ENCODE measurements at regions not wholly inside any gene's neighbourhood (a gene's known extent, or its start where the extent isn't known, plus 50 kb on each side); places are given as distances from the start of the nearest gene placed in this dataset.

DNA sequence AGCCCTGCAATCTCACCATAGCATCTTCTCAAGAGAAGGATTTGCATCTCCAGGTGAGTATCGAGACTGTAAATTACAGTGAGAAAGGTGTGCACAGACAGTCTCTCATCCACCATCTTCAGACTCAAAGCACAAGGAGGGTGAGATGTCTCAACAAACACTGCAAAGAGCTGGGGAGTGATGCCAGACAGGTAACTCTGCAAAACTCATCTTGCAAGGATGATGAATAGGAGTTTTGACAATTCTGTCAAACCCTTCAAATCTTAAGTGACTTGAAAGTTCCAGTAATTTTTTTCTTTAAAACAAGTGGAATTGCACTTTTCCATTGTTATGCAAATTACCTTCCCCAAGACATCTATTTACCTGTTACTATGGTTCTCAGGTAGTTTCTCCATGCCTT lies 277.2 kb upstream of the VCX3A start:
- H3K4me2 ChIP-seq (ENCODE audit: control insufficient read depth, extremely low read depth, insufficient read depth, low read depth, low read length), result no peak overlapping the region
- no peak overlapping the region for H3K9ac ChIP-seq (ENCODE audit: control insufficient read depth, extremely low read depth, insufficient read depth, low read length)
- DNase-seq (ENCODE audit: low read depth, low spot score) (no peak), FAIRE-seq (no peak)
- dilution Hi-C loops (cut with MboI; ENCODE audit: extremely low pct_ligation_motif_present, low sequenced_read_pairs), result no loop called here
- H3K27ac ChIP-seq (ENCODE audit: control insufficient read depth, insufficient read depth, low read length), result no peak overlapping the region
- no peaks in the 10 kb centered on the region for H4K20me1 ChIP-seq (ENCODE audit: control insufficient read depth, extremely low read depth, insufficient read depth, low read length)
- no peaks in the 10 kb centered on the region for H3K4me1 ChIP-seq (ENCODE audit: control insufficient read depth, extremely low read depth, insufficient read depth, low read length)
- H3K9me3 ChIP-seq (ENCODE audit: control insufficient read depth, low read depth, low read length), result no peaks in the 10 kb centered on the region
- no peaks in the 10 kb centered on the region for H3K79me2 ChIP-seq (ENCODE audit: control insufficient read depth, insufficient read depth, low read length)
- no peaks in the 10 kb centered on the region for H3K27me3 ChIP-seq (ENCODE audit: control insufficient read depth, extremely low read depth, insufficient read depth, low read length)
- H3K9me1 ChIP-seq (ENCODE audit: control insufficient read depth, extremely low read depth, insufficient read depth, low read length), result no peaks in the 10 kb centered on the region
- TF ChIP-seq, protein P1, sequence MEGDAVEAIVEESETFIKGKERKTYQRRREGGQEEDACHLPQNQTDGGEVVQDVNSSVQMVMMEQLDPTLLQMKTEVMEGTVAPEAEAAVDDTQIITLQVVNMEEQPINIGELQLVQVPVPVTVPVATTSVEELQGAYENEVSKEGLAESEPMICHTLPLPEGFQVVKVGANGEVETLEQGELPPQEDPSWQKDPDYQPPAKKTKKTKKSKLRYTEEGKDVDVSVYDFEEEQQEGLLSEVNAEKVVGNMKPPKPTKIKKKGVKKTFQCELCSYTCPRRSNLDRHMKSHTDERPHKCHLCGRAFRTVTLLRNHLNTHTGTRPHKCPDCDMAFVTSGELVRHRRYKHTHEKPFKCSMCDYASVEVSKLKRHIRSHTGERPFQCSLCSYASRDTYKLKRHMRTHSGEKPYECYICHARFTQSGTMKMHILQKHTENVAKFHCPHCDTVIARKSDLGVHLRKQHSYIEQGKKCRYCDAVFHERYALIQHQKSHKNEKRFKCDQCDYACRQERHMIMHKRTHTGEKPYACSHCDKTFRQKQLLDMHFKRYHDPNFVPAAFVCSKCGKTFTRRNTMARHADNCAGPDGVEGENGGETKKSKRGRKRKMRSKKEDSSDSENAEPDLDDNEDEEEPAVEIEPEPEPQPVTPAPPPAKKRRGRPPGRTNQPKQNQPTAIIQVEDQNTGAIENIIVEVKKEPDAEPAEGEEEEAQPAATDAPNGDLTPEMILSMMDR (optimal IDR thresholded peaks at IDR 0.05 in 1 of 3, IDR thresholded peaks at IDR 0.05 in 1 of 3, conservative IDR thresholded peaks at IDR 0.05 in 1 of 3; ENCODE audit: extremely low read depth in 1 of 3, insufficient read depth in 2 of 3, low read length in 3 of 3), result no peak
- no peak for TF ChIP-seq EZH2 (IDR thresholded peaks at IDR 0.05; ENCODE audit: low read length)
- H2AFZ ChIP-seq (ENCODE audit: control insufficient read depth, low read length), result no peak overlapping the region
- H3K36me3 ChIP-seq (ENCODE audit: control insufficient read depth in 2 of 2, extremely low read depth in 1 of 2, insufficient read depth in 2 of 2, low read length in 2 of 2), result no peaks in the 10 kb centered on the region
- no peak overlapping the region for H3K4me3 ChIP-seq (ENCODE audit: control insufficient read depth in 2 of 3, extremely low read depth in 1 of 3, insufficient read depth in 2 of 3, low read depth in 1 of 3, low read length in 3 of 3)

DNA sequence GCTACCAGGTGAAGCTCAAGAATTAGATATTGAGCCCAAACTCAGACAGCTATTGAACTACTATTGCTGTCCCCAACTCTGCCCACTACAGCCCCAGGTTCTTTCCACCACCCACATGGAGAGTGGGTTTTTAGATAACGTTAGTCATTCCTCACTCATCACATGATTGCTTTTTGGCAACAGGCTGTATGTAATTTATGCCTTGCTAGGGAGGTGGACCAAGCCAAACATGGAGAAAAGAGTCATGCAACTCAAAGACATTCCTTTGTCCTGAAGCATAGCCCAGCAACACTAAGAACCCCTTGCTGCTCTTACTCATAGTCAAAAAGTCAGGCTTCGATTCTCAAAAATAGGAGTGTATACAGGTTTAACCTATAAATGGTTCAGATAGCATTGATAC lies 275.9 kb upstream of the VCX3A start:
- FAIRE-seq, result no peak

More for the DNA sequence above, 275.9 kb upstream of the VCX3A start:
- no peaks in the 10 kb centered on the region for H3K36me3 ChIP-seq (ENCODE audit: control insufficient read depth in 2 of 2, extremely low read depth in 1 of 2, insufficient read depth in 2 of 2, low read length in 2 of 2)
- H3K9me3 ChIP-seq (ENCODE audit: control insufficient read depth, low read depth, low read length), result no peaks in the 10 kb centered on the region
- no peak overlapping the region for H2AFZ ChIP-seq (ENCODE audit: control insufficient read depth, low read length)
- no peak overlapping the region for H3K4me3 ChIP-seq (ENCODE audit: control insufficient read depth in 2 of 3, extremely low read depth in 1 of 3, insufficient read depth in 2 of 3, low read depth in 1 of 3, low read length in 3 of 3)
- H3K27ac ChIP-seq (ENCODE audit: control insufficient read depth, insufficient read depth, low read length), result no peak overlapping the region
- no peaks in the 10 kb centered on the region for H3K79me2 ChIP-seq (ENCODE audit: control insufficient read depth, insufficient read depth, low read length)
- TF ChIP-seq, protein P1 (optimal IDR thresholded peaks at IDR 0.05 in 1 of 3, IDR thresholded peaks at IDR 0.05 in 1 of 3, conservative IDR thresholded peaks at IDR 0.05 in 1 of 3; ENCODE audit: extremely low read depth in 1 of 3, insufficient read depth in 2 of 3, low read length in 3 of 3), result no peak
- TF ChIP-seq EZH2 (IDR thresholded peaks at IDR 0.05; ENCODE audit: low read length), result no peak
- no peak overlapping the region for H3K4me2 ChIP-seq (ENCODE audit: control insufficient read depth, extremely low read depth, insufficient read depth, low read depth, low read length)
- H4K20me1 ChIP-seq (ENCODE audit: control insufficient read depth, extremely low read depth, insufficient read depth, low read length), result no peaks in the 10 kb centered on the region
- dilution Hi-C loops (cut with MboI; ENCODE audit: extremely low pct_ligation_motif_present, low sequenced_read_pairs), result no loop called here
- H3K9me1 ChIP-seq (ENCODE audit: control insufficient read depth, extremely low read depth, insufficient read depth, low read length), result no peaks in the 10 kb centered on the region
- H3K4me1 ChIP-seq (ENCODE audit: control insufficient read depth, extremely low read depth, insufficient read depth, low read length), result no peaks in the 10 kb centered on the region
- no peaks in the 10 kb centered on the region for H3K27me3 ChIP-seq (ENCODE audit: control insufficient read depth, extremely low read depth, insufficient read depth, low read length)
- H3K9ac ChIP-seq (ENCODE audit: control insufficient read depth, extremely low read depth, insufficient read depth, low read length), result no peak overlapping the region
- no peak for DNase-seq (ENCODE audit: low read depth, low spot score)

All from keratinocyte (primary cell).